ENCODE measurements at regions not wholly inside any gene's neighbourhood (a gene's known extent, or its start where the extent isn't known, plus 50 kb on each side); places are given as distances from the start of the nearest gene placed in this dataset.
"Not testable (repeated sequence)": the region's sequence is repeated elsewhere in the genome, so short reads cannot be mapped to it uniquely, and the experiment has no call there.

DNA sequence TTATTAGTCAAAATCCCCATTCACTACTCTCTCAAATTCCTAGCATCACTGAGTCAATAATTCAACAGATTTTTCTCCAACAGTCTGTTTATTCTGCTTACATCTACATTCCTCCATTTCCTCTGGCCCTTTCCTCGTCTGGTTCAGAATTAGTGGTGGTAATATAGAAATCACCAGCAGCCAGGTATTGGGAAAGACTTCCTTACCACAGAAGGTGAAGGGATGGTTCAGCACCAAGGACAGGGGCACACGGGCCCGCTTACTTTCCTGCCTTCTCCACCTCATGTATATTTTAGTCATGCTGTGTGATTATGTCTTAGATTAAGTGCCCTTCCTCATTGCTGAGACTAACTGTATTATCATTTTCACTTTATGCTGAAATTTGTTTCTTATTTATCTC lies 70.4 kb upstream of the APBB1IP start:
- TF ChIP-seq, protein P1, sequence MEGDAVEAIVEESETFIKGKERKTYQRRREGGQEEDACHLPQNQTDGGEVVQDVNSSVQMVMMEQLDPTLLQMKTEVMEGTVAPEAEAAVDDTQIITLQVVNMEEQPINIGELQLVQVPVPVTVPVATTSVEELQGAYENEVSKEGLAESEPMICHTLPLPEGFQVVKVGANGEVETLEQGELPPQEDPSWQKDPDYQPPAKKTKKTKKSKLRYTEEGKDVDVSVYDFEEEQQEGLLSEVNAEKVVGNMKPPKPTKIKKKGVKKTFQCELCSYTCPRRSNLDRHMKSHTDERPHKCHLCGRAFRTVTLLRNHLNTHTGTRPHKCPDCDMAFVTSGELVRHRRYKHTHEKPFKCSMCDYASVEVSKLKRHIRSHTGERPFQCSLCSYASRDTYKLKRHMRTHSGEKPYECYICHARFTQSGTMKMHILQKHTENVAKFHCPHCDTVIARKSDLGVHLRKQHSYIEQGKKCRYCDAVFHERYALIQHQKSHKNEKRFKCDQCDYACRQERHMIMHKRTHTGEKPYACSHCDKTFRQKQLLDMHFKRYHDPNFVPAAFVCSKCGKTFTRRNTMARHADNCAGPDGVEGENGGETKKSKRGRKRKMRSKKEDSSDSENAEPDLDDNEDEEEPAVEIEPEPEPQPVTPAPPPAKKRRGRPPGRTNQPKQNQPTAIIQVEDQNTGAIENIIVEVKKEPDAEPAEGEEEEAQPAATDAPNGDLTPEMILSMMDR (IDR thresholded peaks at IDR 0.05; ENCODE audit: control insufficient read depth, extremely low read depth, insufficient read depth), result no peak
- no peak overlapping the region for H3K4me3 ChIP-seq (ENCODE audit: low read depth, low read length)
- DNase-seq (ENCODE audit: low read depth), result peak; percentile 23

DNA sequence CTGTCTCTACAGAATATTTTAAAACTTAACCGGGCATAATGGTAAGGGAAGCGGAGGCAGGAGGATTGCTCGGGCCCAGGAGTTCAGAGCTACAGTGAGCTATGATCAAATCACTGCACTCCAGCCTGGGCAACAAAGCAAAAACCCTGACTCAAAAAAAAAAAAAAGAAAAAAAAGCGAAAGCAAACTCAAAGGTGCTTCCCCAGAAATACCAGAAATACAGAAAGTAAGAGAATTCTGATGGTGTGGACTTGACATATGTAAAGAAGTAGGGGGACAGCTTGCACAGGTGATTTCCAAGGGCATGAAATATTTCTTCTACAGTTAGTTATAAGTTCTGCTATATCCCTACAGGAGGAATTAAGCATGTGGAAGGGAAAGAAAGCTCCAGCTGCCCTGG lies 69.7 kb upstream of the APBB1IP start:
- no peak for DNase-seq (ENCODE audit: low read depth)
- TF ChIP-seq, protein P1 (IDR thresholded peaks at IDR 0.05; ENCODE audit: control insufficient read depth, extremely low read depth, insufficient read depth), result no peak
- no peak overlapping the region for H3K4me3 ChIP-seq (ENCODE audit: low read depth, low read length)

DNA sequence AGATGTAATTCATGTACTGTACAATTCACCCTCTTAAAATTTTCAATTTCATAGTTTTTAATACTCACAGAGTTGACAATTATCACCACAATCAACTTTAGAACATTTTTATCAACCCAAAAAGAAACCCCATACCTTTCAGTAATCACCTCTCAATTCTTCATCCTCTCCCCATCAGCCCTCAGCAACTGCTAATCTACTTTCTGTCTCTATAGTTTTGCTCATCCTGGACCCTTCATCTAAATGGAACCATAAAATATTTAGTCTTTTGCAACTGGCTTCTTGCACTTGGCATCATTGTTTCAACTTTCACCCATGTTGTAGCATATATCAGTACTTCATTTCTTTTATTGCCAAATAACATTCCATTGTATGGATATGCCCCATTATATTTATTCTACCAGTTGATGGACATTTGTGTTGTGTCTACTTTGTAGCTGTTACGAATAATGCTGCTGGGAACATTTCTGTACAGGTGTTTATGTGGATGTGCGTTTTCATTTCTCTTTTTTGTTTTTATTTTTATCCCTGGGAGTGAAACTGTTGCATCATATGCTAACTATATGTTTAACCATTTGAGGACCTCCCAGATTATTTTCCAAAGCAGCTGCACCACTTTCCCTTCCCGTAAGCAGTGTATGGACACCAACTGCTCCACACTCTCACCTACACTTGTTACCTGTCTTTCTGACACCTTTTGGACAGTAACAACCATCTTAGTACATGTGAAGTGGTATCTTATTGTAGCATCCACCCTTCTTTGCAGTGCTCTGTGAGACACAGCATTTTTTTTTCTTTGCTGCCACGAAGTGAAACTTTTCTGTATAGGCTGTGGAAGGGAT lies 65.4 kb upstream of the APBB1IP start:
- TF ChIP-seq, protein P1 (IDR thresholded peaks at IDR 0.05; ENCODE audit: control insufficient read depth, extremely low read depth, insufficient read depth), result no peak
- no peak overlapping the region for H3K4me3 ChIP-seq (ENCODE audit: low read depth, low read length)
- no peak for DNase-seq (ENCODE audit: low read depth)

DNA sequence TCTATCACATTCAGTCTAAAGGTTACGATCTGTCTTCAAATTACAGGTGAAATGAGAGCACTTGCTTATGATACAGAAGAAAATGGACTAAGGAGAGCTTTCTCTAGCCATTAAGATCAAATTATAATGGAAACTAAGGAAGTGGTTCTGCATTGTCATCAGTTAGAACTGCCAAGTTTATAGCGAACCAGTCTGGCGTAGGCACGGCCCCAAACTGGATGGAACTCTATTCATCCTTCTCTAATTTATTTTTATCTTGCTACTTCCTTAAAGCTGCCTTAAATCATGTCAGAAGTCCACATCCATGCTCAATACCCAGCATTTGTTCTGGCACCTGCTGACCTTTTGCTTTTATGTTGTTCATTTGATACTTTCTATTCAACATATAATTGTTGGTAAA lies 63.7 kb upstream of the APBB1IP start:
- no peak overlapping the region for H3K4me3 ChIP-seq (ENCODE audit: low read depth, low read length)
- DNase-seq (ENCODE audit: low read depth), result no peak
- TF ChIP-seq, protein P1 (IDR thresholded peaks at IDR 0.05; ENCODE audit: control insufficient read depth, extremely low read depth, insufficient read depth), result no peak

DNA sequence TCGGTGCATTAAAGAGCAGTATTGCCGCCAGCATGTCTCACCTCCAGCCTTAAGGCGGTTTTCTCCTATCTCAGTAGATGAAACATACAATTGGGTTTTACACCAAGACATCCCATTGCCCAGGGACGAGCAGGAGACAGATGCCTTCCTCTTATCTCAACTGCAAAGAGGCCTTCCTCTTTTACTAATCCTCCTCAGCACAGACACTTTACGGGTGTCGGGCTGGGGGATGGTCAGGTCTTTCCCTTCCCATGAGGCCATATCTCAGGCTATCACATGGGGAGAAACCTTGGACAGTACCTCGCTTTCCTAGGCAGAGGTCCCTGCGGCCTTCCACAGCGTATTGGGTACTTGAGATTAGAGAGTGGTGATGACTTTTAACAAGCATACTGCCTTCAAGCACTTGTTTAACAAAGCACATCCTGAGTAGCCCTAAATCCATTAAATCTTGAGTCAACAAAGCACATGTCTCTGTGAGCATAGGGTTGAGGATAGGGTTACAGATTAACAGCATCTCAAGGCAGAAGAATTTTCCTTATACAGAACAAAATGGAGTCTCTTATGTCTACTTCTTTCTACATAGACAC lies 60.8 kb upstream of the APBB1IP start:
- DNase-seq (ENCODE audit: low read depth), result not testable (repeated sequence)

DNA sequence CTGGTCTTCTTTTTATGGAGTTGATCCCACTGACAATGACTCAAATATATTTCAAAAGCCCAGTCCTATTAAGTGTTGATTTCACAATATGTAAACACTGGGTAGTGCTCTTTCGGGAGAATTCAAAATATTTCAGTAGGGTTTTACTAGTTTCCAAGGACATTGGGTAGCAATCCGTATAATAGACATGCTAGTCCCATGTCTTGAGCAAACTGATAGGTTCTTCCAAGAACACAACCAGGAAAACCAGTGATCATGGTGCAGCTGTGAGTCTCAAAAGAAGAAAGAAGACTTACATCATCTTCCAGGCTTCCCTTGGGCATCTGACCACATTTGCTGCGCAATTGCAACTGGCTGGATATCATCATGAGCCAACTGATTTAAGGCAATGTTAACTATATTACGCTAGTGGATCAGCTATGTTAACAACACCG lies 59.3 kb upstream of the APBB1IP start:
- DNase-seq (ENCODE audit: low read depth), result no peak
- TF ChIP-seq, protein P1 (IDR thresholded peaks at IDR 0.05; ENCODE audit: control insufficient read depth, extremely low read depth, insufficient read depth), result no peak
- H3K4me3 ChIP-seq (ENCODE audit: low read depth, low read length), result no peak overlapping the region

More for the DNA sequence above, 60.8 kb upstream of the APBB1IP start:
- H3K4me3 ChIP-seq (ENCODE audit: low read depth, low read length), result not testable (repeated sequence)

DNA sequence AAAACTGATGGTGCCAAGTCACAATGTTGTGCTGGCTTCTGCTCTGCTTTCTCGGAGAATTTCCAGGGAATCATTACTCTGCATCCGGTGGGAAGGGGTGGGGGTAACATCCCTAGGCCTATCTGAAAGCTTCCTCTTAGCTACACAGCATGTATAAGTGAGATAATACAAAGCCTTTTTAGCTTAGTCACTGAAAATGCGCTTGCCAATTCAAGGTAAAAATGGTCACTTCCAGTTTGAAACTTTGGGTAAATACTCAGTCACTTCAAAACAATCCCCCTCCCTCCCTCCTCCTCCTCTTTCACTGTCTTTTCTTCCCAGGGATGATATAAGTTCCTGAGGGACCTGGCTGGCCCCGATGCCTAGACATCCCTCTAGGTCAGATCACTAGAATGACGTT lies 57.3 kb upstream of the APBB1IP start:
- H3K4me3 ChIP-seq (ENCODE audit: low read depth, low read length), result no peak overlapping the region
- DNase-seq (ENCODE audit: low read depth), result no peak
- TF ChIP-seq, protein P1 (IDR thresholded peaks at IDR 0.05; ENCODE audit: control insufficient read depth, extremely low read depth, insufficient read depth), result no peak
